Panc1 (cell line): ENCODE measurements at regions not wholly inside any gene's neighbourhood (a gene's known extent, or its start where the extent isn't known, plus 50 kb on each side); places are given as distances from the start of the nearest gene placed in this dataset.

Source experiments
- ATAC-seq: fragments of 200-7000 bp; cut with Tn5 transposase; 2 replicates; pipeline ENCODE4 v1.9.1; 2020; ENCODE audit warnings: mild to moderate bottlenecking, moderate library complexity
- BruUV-seq: library from RNA; stranded (reverse); fragments of 400-500 nt; replicated peaks from 2 replicates; lab custom pipeline; 2021; lab: Mats Ljungman, UMichigan
- CTCF ChIA-PET: fragments of 300-600 bp; sonication (Branson Sonifier 250); formaldehyde crosslinking; loops from one replicate; lab custom pipeline; 2022; ENCODE audit warnings: antibody characterized with exemption; lab: Charles Lee
- POLR2A ChIA-PET: fragments of 300-600 bp; sonication (Branson Sonifier 250); formaldehyde crosslinking; loops from one replicate; lab custom pipeline; 2022; ENCODE audit warnings: antibody characterized with exemption; lab: Charles Lee
- DNase-seq: peaks from one replicate; pipeline ENCODE4 v3.0.0-alpha.2; 2010; ENCODE audit warnings: low read depth, low spot score
- H3K27ac ChIP-seq: 2 replicates; pipeline ENCODE4 v1.5.1; 2011; ENCODE audit warnings: mild to moderate bottlenecking, low read length, inconsistent platforms
- H3K27me3 ChIP-seq: fragments of 200-500 bp; sonication (Bioruptor generic); 2 replicates; pipeline ENCODE4 v1.6.0; 2014; ENCODE audit warnings: low read length, inconsistent platforms; ENCODE audit not compliant: control insufficient read depth, insufficient read depth
- H3K36me3 ChIP-seq: fragments of 200-500 bp; sonication (Bioruptor generic); 2 replicates; pipeline ENCODE4 v1.5.1; 2014; ENCODE audit warnings: inconsistent platforms, mild to moderate bottlenecking, low read length, moderate library complexity; ENCODE audit not compliant: control insufficient read depth, insufficient read depth
- H3K4me1 ChIP-seq: 2 replicates; pipeline ENCODE4 v1.5.1; 2011; ENCODE audit warnings: inconsistent platforms, mild to moderate bottlenecking, low read length, moderate library complexity; ENCODE audit not compliant: control insufficient read depth, insufficient read depth
- H3K4me3 ChIP-seq, 2 experiments: 2 replicates each; pipeline ENCODE4 v1.5.1; 2011 to 2012; ENCODE audit warnings: low read depth in 2 of 2, low read length in 2 of 2, mild to moderate bottlenecking in 2 of 2, inconsistent platforms in 1 of 2, moderate library complexity in 1 of 2
- H3K9me3 ChIP-seq: fragments of 200-500 bp; sonication (Bioruptor generic); 2 replicates; pipeline ENCODE4 v1.5.1; 2014; ENCODE audit warnings: low read depth, mild to moderate bottlenecking, inconsistent platforms, low read length, moderate library complexity; ENCODE audit not compliant: control insufficient read depth, insufficient read depth
- CTCF ChIP-seq: fragments of 450-650 bp; IDR thresholded peaks from 2 replicates; pipeline ENCODE4 v1.5.1; 2017; ENCODE audit warnings: mild to moderate bottlenecking
- POLR2AphosphoS5 ChIP-seq: IDR thresholded peaks from 2 replicates; pipeline ENCODE4 v1.6.1; 2012; ENCODE audit warnings: mild to moderate bottlenecking, low read depth, low read length, moderate library complexity
- REST ChIP-seq, 2 experiments: IDR thresholded peaks; 2 replicates each; pipeline ENCODE4 v1.6.1; 2011 to 2012; ENCODE audit warnings: low read depth in 2 of 2, control low read depth in 1 of 2, low read length in 1 of 2, mild to moderate bottlenecking in 1 of 2, moderate library complexity in 1 of 2; ENCODE audit not compliant: insufficient read depth in 1 of 2
- SIN3A ChIP-seq: IDR thresholded peaks from 2 replicates; pipeline ENCODE4 v1.6.1; 2012; ENCODE audit warnings: low read depth, mild to moderate bottlenecking, low read length, moderate library complexity, borderline replicate concordance; ENCODE audit not compliant: insufficient read depth
- TCF7L2 ChIP-seq: IDR thresholded peaks from 2 replicates; pipeline ENCODE4 v1.6.1; 2011; ENCODE audit warnings: mild to moderate bottlenecking, low read depth, low read length, inconsistent platforms
- in situ Hi-C: cut with HindIII; loops from 2 replicates; pipeline ENCODE4 v1.10.0; 2016; ENCODE audit warnings: low sequenced_read_pairs, low pct_unique_long_range_greater_than_20kb
- intact Hi-C: fragments of 100-400 bp; cut with micrococcal nuclease; formaldehyde crosslinking; loops from one replicate; pipeline ENCODE4 v1.10.0; 2022; ENCODE audit not compliant: unreplicated experiment

GRCh38 chr15:79494963-79495755, 63.0 kb downstream of the MINAR1 start:
- H3K27ac ChIP-seq = no peak overlapping the region
- no peaks in the 10 kb centered on the region for H3K9me3 ChIP-seq
- no peak for DNase-seq
- POLR2A ChIA-PET = no interaction called here
- intact Hi-C loops (no loop called here), in situ Hi-C loops (no loop called here)
- no peaks in the 10 kb centered on the region for H3K4me1 ChIP-seq
- TF ChIP-seq TCF7L2 = no peak
- TF ChIP-seq SIN3A = no peak
- no peak for TF ChIP-seq REST (IDR thresholded peaks at IDR 0.05; ENCODE audit: insufficient read depth in 1 of 2, low read depth in 2 of 2, low read length in 1 of 2)
- no peak for TF ChIP-seq POLR2AphosphoS5
- no peak for ATAC-seq
- CTCF ChIA-PET = no interaction called here
- peaks cover 15% of the 10 kb centered on the region for H3K27me3 ChIP-seq
- no peaks in the 10 kb centered on the region for H3K36me3 ChIP-seq
- H3K4me3 ChIP-seq = no peak overlapping the region
- no TSS peak for BruUV-seq

GRCh38 chr15:79495775-79496174, 63.6 kb downstream of the MINAR1 start:
- H3K27me3 ChIP-seq = peaks cover 15% of the 10 kb centered on the region
- intact Hi-C loops = no loop called here
- ChIA-PET POLR2A (no interaction called here), CTCF (no interaction called here)
- no peak for TF ChIP-seq TCF7L2
- TF ChIP-seq SIN3A = no peak
- TF ChIP-seq CTCF = no peak
- TF ChIP-seq REST (IDR thresholded peaks at IDR 0.05; ENCODE audit: insufficient read depth in 1 of 2, low read depth in 2 of 2, low read length in 1 of 2) = no peak
- TF ChIP-seq POLR2AphosphoS5 = no peak
- in situ Hi-C loops = no loop called here
- H3K4me1 ChIP-seq = no peaks in the 10 kb centered on the region
- no peaks in the 10 kb centered on the region for H3K36me3 ChIP-seq
- no peaks in the 10 kb centered on the region for H3K9me3 ChIP-seq
- H3K27ac ChIP-seq = no peak overlapping the region
- DNase-seq = no peak
- no TSS peak for BruUV-seq
- H3K4me3 ChIP-seq = no peak overlapping the region
- ATAC-seq = no peak
